Thyroid gland (tissue), 4 donors: ENCODE measurements at regions not wholly inside any gene's neighbourhood (a gene's known extent, or its start where the extent isn't known, plus 50 kb on each side); places are given as distances from the start of the nearest gene placed in this dataset.

Experiments used
- CTCF ChIP-seq, 6 experiments: fragments of 200-600 bp in 3 of 6; fragments of 450-650 bp in 3 of 6; sonication (generic) in 3 of 6; IDR thresholded peaks; one replicate each; pipeline ENCODE4 v1.5.1; 2016 to 2019; ENCODE audit warnings: antibody characterized with exemption in 6 of 6, mild to moderate bottlenecking in 2 of 6, inconsistent platforms in 1 of 6, moderate library complexity in 1 of 6
- POLR2A ChIP-seq, 2 donors: fragments of 450-650 bp; IDR thresholded peaks; one replicate each; pipeline ENCODE4 v1.6.1; 2017; ENCODE audit warnings: antibody characterized with exemption in 2 of 2, mild to moderate bottlenecking in 2 of 2, moderate library complexity in 1 of 2

- TF ChIP-seq CTCF (IDR thresholded peaks at IDR 0.05) (no peak), POLR2A (IDR thresholded peaks at IDR 0.05) (no peak)
Measured at GRCh38 chr14:59093902-59094301, 94.6 kb upstream of the DAAM1 start.
